ENCODE measurements at regions not wholly inside any gene's neighbourhood (a gene's known extent, or its start where the extent isn't known, plus 50 kb on each side); places are given as distances from the start of the nearest gene placed in this dataset.

- no peak overlapping the region for H3K4me3 ChIP-seq (ENCODE audit: low read depth, low read length)
- H3K27me3 ChIP-seq (ENCODE audit: control insufficient read depth, insufficient read depth, low read length) = no peaks in the 10 kb centered on the region
- no peak for TF ChIP-seq CTCF (IDR thresholded peaks at IDR 0.05; ENCODE audit: insufficient read depth, low read length, poor library complexity, severe bottlenecking)
Measured at GRCh38 chr14:105861985-105862465, 335.6 kb downstream of the TMEM121 start.

GRCh38 chr14:105862581-105863239 lies 336.3 kb downstream of the TMEM121 start:
- no peaks in the 10 kb centered on the region for H3K36me3 ChIP-seq (ENCODE audit: control insufficient read depth, insufficient read depth, low read length)
- H3K4me3 ChIP-seq (ENCODE audit: low read depth, low read length) = no peak overlapping the region
- H3K27me3 ChIP-seq (ENCODE audit: control insufficient read depth, insufficient read depth, low read length) = no peaks in the 10 kb centered on the region
- TF ChIP-seq CTCF (IDR thresholded peaks at IDR 0.05; ENCODE audit: insufficient read depth, low read length, poor library complexity, severe bottlenecking) = no peak
- no peak for DNase-seq (ENCODE audit: low read depth)

More at GRCh38 chr14:105861985-105862465, 335.6 kb downstream of the TMEM121 start:
- no peaks in the 10 kb centered on the region for H3K36me3 ChIP-seq (ENCODE audit: control insufficient read depth, insufficient read depth, low read length)
- no peak for DNase-seq (ENCODE audit: low read depth)

- Histone ChIP-seq H3K4me3 (ENCODE audit: low read depth, low read length) (no peak overlapping the region), H3K36me3 (ENCODE audit: control insufficient read depth, insufficient read depth, low read length) (no peaks in the 10 kb centered on the region), H3K27me3 (ENCODE audit: control insufficient read depth, insufficient read depth, low read length) (no peaks in the 10 kb centered on the region)
- TF ChIP-seq CTCF (IDR thresholded peaks at IDR 0.05; ENCODE audit: insufficient read depth, low read length, poor library complexity, severe bottlenecking) = no peak
- no peak for DNase-seq (ENCODE audit: low read depth)
Measured at GRCh38 chr14:105863296-105864108, 337.1 kb downstream of the TMEM121 start.

- Histone ChIP-seq H3K36me3 (ENCODE audit: control insufficient read depth, insufficient read depth, low read length) (no peaks in the 10 kb centered on the region), H3K27me3 (ENCODE audit: control insufficient read depth, insufficient read depth, low read length) (no peaks in the 10 kb centered on the region), H3K4me3 (ENCODE audit: low read depth, low read length) (no peak overlapping the region)
- DNase-seq (ENCODE audit: low read depth) = no peak
- no peak for TF ChIP-seq CTCF (IDR thresholded peaks at IDR 0.05; ENCODE audit: insufficient read depth, low read length, poor library complexity, severe bottlenecking)
Measured at GRCh38 chr14:105864116-105864515, 337.7 kb downstream of the TMEM121 start.

- no peaks in the 10 kb centered on the region for H3K36me3 ChIP-seq (ENCODE audit: control insufficient read depth, insufficient read depth, low read length)
- TF ChIP-seq CTCF (IDR thresholded peaks at IDR 0.05; ENCODE audit: insufficient read depth, low read length, poor library complexity, severe bottlenecking) = no peak
- no peaks in the 10 kb centered on the region for H3K27me3 ChIP-seq (ENCODE audit: control insufficient read depth, insufficient read depth, low read length)
- no peak for DNase-seq (ENCODE audit: low read depth)
- H3K4me3 ChIP-seq (ENCODE audit: low read depth, low read length) = no peak overlapping the region
Measured at GRCh38 chr14:105864651-105865265, 338.4 kb downstream of the TMEM121 start.
